H1 (cell line): ENCODE measurements at regions not wholly inside any gene's neighbourhood (a gene's known extent, or its start where the extent isn't known, plus 50 kb on each side); places are given as distances from the start of the nearest gene placed in this dataset.
A peak's percentile ranks its signal among the peaks of the same experiment; 100 is the strongest.

Source experiments
- CTCF ChIA-PET: fragments of 300-600 bp; sonication (Branson Sonifier 250); formaldehyde crosslinking; loops from one replicate; lab custom pipeline; 2021; ENCODE audit not compliant: partially characterized antibody; lab: Charles Lee
- POLR2A ChIA-PET: fragments of 300-600 bp; sonication (Branson Sonifier 250); formaldehyde crosslinking; loops from one replicate; lab custom pipeline; 2021; ENCODE audit warnings: inconsistent platforms; ENCODE audit not compliant: partially characterized antibody; lab: Charles Lee
- DNase-seq, 2 experiments: peaks; one replicate each; pipeline versions ENCODE4 v3.0.0 to v3.0.0-alpha.2; 2010 to 2022; ENCODE audit warnings: low spot score in 2 of 2, low read depth in 1 of 2, mixed read lengths in 1 of 2
- FAIRE-seq: peaks from 2 replicates; lab custom pipeline; 2011; peaks lifted over from hg19 to GRCh38; lab: Jason Lieb, UNC
- H2AFZ ChIP-seq: 2 replicates; pipeline ENCODE4 v1.8.1; 2012; ENCODE audit warnings: low read length, inconsistent platforms
- H2AK5ac ChIP-seq: 2 replicates; pipeline ENCODE4 v1.6.1; 2013; ENCODE audit warnings: low read depth, low read length
- H2BK120ac ChIP-seq: replicated peaks from 2 replicates; pipeline ENCODE3; 2013; ENCODE audit warnings: low read depth, low read length, inconsistent platforms
- H2BK12ac ChIP-seq: 2 replicates; pipeline ENCODE4 v1.6.1; 2013; ENCODE audit warnings: low read depth, low read length
- H2BK15ac ChIP-seq: 2 replicates; pipeline ENCODE4 v1.6.1; 2013; ENCODE audit warnings: low read length
- H2BK20ac ChIP-seq: 2 replicates; pipeline ENCODE4 v1.6.1; 2013; ENCODE audit warnings: low read length
- H2BK5ac ChIP-seq: 2 replicates; pipeline ENCODE4 v1.6.1; 2013; ENCODE audit warnings: low read depth, low read length
- H3K14ac ChIP-seq: 2 replicates; pipeline ENCODE4 v1.6.1; 2013; ENCODE audit warnings: inconsistent platforms; ENCODE audit not compliant: insufficient read length
- H3K18ac ChIP-seq: 2 replicates; pipeline ENCODE4 v1.6.1; 2013; ENCODE audit warnings: low read length; ENCODE audit errors: extremely low read depth
- H3K23ac ChIP-seq: 2 replicates; pipeline ENCODE4 v1.6.1; 2013; ENCODE audit warnings: inconsistent platforms; ENCODE audit not compliant: insufficient read length
- H3K23me2 ChIP-seq: 2 replicates; pipeline ENCODE4 v1.6.1; 2013; ENCODE audit warnings: low read depth, low read length
- H3K27ac ChIP-seq: 2 replicates; pipeline ENCODE4 v1.6.1; 2011; ENCODE audit warnings: low read depth, low read length, inconsistent platforms
- H3K27me3 ChIP-seq, 4 experiments: replicated peaks in 1 of 4; 1 replicate in 1 of 4; 2 replicates in 3 of 4; pipeline versions ENCODE4 v1.6.1 to v1.8.1; 2011 to 2013; ENCODE audit warnings: low read length in 3 of 4, mild to moderate bottlenecking in 3 of 4, inconsistent platforms in 2 of 4, mixed read lengths in 2 of 4, moderate library complexity in 1 of 4; ENCODE audit not compliant: control insufficient read depth in 3 of 4, insufficient read depth in 3 of 4; ENCODE audit errors: extremely low read depth in 1 of 4
- H3K36me3 ChIP-seq, 4 experiments: 2 replicates each; pipeline versions ENCODE4 v1.6.1 to v1.8.1; 2011 to 2013; ENCODE audit warnings: mild to moderate bottlenecking in 4 of 4, low read length in 3 of 4, moderate library complexity in 2 of 4, control low read depth in 1 of 4, inconsistent platforms in 1 of 4; ENCODE audit not compliant: insufficient read depth in 4 of 4, control insufficient read depth in 2 of 4
- H3K4ac ChIP-seq: replicated peaks from 2 replicates; pipeline ENCODE3; 2013; ENCODE audit warnings: low read length, low read depth, mixed read lengths, inconsistent platforms; ENCODE audit not compliant: insufficient read length
- H3K4me1 ChIP-seq, 4 experiments: replicated peaks in 1 of 4; 1 replicate in 1 of 4; 2 replicates in 3 of 4; pipeline versions ENCODE4 v1.6.1 to v1.8.1; 2011 to 2013; ENCODE audit warnings: low read length in 3 of 4, inconsistent platforms in 2 of 4, mixed read lengths in 1 of 4; ENCODE audit not compliant: insufficient read depth in 4 of 4, control insufficient read depth in 3 of 4
- H3K4me2 ChIP-seq, 2 experiments: 2 replicates each; pipeline versions ENCODE4 v1.6.1 to v1.8.1; 2011 to 2013; ENCODE audit warnings: low read depth in 2 of 2, low read length in 2 of 2, control low read depth in 1 of 2, inconsistent platforms in 1 of 2, mild to moderate bottlenecking in 1 of 2; ENCODE audit not compliant: insufficient read depth in 1 of 2
- H3K4me3 ChIP-seq, 4 experiments: fragments of 200-600, 300-600 bp in 1 of 4; sonication (generic), shearing (Covaris generic), sonication (Bioruptor Twin) in 1 of 4; 2 replicates each; pipeline versions ENCODE4 v1.5.1 to v1.8.1; 2011 to 2016; ENCODE audit warnings: low read length in 4 of 4, low read depth in 3 of 4, control low read depth in 2 of 4, inconsistent platforms in 2 of 4, mild to moderate bottlenecking in 2 of 4, mixed read lengths in 1 of 4, moderate library complexity in 1 of 4; ENCODE audit not compliant: insufficient read depth in 2 of 4; ENCODE audit errors: extremely low read depth in 1 of 4
- H3K56ac ChIP-seq: replicated peaks from 2 replicates; pipeline ENCODE3; 2013; ENCODE audit warnings: low read depth, mild to moderate bottlenecking, mixed read lengths, low read length, inconsistent platforms; ENCODE audit not compliant: insufficient read length
- H3K79me1 ChIP-seq: 2 replicates; pipeline ENCODE4 v1.6.1; 2013; ENCODE audit warnings: low read depth, low read length, control low read depth
- H3K79me2 ChIP-seq, 2 experiments: 2 replicates each; pipeline versions ENCODE4 v1.6.1 to v1.8.1; 2012 to 2013; ENCODE audit warnings: low read length in 2 of 2, mild to moderate bottlenecking in 2 of 2, inconsistent platforms in 1 of 2; ENCODE audit not compliant: insufficient read depth in 2 of 2, control insufficient read depth in 1 of 2
- H3K9ac ChIP-seq, 4 experiments: replicated peaks in 1 of 4; 1 replicate in 1 of 4; 2 replicates in 3 of 4; pipeline versions ENCODE4 v1.6.1 to v1.8.1; 2011 to 2013; ENCODE audit warnings: low read depth in 3 of 4, low read length in 3 of 4, control low read depth in 2 of 4, mild to moderate bottlenecking in 2 of 4, moderate library complexity in 2 of 4, inconsistent platforms in 1 of 4; ENCODE audit errors: extremely low read depth in 1 of 4
- H3K9me3 ChIP-seq, 2 experiments: 2 replicates each; pipeline versions ENCODE4 v1.6.1 to v1.8.1; 2012 to 2013; ENCODE audit warnings: mild to moderate bottlenecking in 2 of 2, moderate library complexity in 2 of 2, control low read depth in 1 of 2, inconsistent platforms in 1 of 2, low read depth in 1 of 2, low read length in 1 of 2, mixed read lengths in 1 of 2; ENCODE audit not compliant: insufficient read depth in 2 of 2
- H4K20me1 ChIP-seq, 2 experiments: replicated peaks in 1 of 2; 2 replicates each; pipeline versions ENCODE3 to v1.8.1; 2011 to 2013; ENCODE audit warnings: inconsistent platforms in 2 of 2, low read length in 2 of 2, mild to moderate bottlenecking in 1 of 2; ENCODE audit not compliant: insufficient read depth in 2 of 2, control insufficient read depth in 1 of 2
- H4K5ac ChIP-seq: 2 replicates; pipeline ENCODE4 v1.6.1; 2013; ENCODE audit warnings: low read length, low read depth, mixed read lengths, inconsistent platforms; ENCODE audit not compliant: insufficient read length
- H4K8ac ChIP-seq: 2 replicates; pipeline ENCODE4 v1.8.0; 2013; ENCODE audit warnings: mild to moderate bottlenecking, moderate library complexity, low read length, inconsistent platforms; ENCODE audit not compliant: insufficient read depth; ENCODE audit errors: extremely low read depth
- H4K91ac ChIP-seq: replicated peaks from 2 replicates; pipeline ENCODE3; 2013; ENCODE audit warnings: low read length, mixed read lengths, inconsistent platforms; ENCODE audit not compliant: insufficient read length
- RAD21 ChIP-seq, 2 experiments: IDR thresholded peaks in 1 of 2; conservative IDR thresholded peaks in 1 of 2; 2 replicates each; pipeline ENCODE4 v1.6.1; 2011; ENCODE audit warnings: low read depth in 2 of 2, low read length in 2 of 2, improper control_type of control experiment in 1 of 2, inconsistent platforms in 1 of 2, mild to moderate bottlenecking in 1 of 2, moderate library complexity in 1 of 2
- SIN3A ChIP-seq, 2 experiments: IDR thresholded peaks in 1 of 2; conservative IDR thresholded peaks in 1 of 2; 2 replicates each; pipeline ENCODE4 v1.6.1; 2011 to 2012; ENCODE audit warnings: low read length in 2 of 2, improper control_type of control experiment in 1 of 2, low read depth in 1 of 2, mild to moderate bottlenecking in 1 of 2
- WGBS, 2 experiments: shearing (Covaris generic) in 1 of 2; methylation state at CpG; one replicate each; pipeline versions ENCODE4 v1.1.6 to v1.1.7; 2013 to 2015; ENCODE audit warnings: low lambda C conversion rate in 2 of 2, mixed read lengths in 2 of 2, inconsistent platforms in 1 of 2, low coverage in 1 of 2, missing lambda C conversion rate in 1 of 2; ENCODE audit not compliant: insufficient replicate concordance in 2 of 2, insufficient coverage in 1 of 2, insufficient read length in 1 of 2; ENCODE audit errors: extremely low coverage in 1 of 2, missing lambda C conversion rate in 1 of 2; 5-methylcytosine and 5-hydroxymethylcytosine counted together

DNA sequence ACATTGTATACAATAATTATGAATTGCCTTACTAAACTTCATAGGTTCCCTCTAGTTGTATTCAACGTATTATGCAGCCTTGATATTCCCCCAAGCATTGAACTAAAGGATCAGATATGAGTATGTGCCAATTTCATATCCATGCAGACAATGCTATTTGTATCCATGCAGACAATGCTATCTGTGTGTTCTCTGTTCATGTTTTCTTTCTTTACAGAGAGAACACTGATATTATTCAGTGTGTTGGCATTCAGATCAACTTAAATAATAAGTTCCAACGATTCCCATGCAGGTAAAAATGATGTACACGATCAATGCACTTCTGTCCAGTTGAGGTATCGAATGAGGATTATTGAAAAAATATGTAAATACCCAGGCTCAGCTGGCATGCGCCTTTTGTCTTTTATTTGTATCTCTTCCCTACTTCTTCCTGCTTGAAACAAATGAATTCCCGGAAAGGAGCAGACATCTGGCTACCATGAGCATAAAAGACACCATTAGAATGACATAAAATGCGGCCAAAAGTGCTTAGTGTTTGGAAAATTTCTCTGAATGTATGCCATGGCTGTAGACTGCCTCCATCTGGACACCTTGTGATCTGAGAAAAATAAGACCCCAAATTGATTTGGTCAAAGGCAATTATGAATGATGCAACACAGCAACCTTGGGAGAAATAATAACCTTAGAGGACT, 731.5 kb downstream of the SLITRK1 start:
- Histone ChIP-seq H3K4me2 (no peak overlapping the region), H3K56ac (no peak overlapping the region), H4K5ac (no peak overlapping the region), H2BK12ac (no peak overlapping the region), H2AFZ (no peak overlapping the region), H3K14ac (no peak overlapping the region), H3K9ac (no peak overlapping the region), H3K27ac (no peak overlapping the region), H2AK5ac (no peak overlapping the region), H4K91ac (no peak overlapping the region), H2BK15ac (no peak overlapping the region), H4K20me1 (no peaks in the 10 kb centered on the region), H3K27me3 (no peaks in the 10 kb centered on the region), H3K23me2 (no peaks in the 10 kb centered on the region), H2BK20ac (no peak overlapping the region), H3K9me3 (no peaks in the 10 kb centered on the region), H3K4me3 (no peak overlapping the region), H3K79me1 (no peaks in the 10 kb centered on the region), H3K18ac (no peak overlapping the region), H3K79me2 (no peaks in the 10 kb centered on the region), H4K8ac (no peak overlapping the region), H2BK5ac (no peak overlapping the region), H2BK120ac (no peak overlapping the region), H3K23ac (no peak overlapping the region), H3K4me1 (no peaks in the 10 kb centered on the region), H3K36me3 (no peaks in the 10 kb centered on the region), H3K4ac (no peak overlapping the region)
- TF ChIP-seq RAD21 (IDR thresholded peaks at IDR 0.05 in 1 of 2, conservative IDR thresholded peaks at IDR 0.05 in 1 of 2; ENCODE audit: low read depth in 2 of 2, low read length in 2 of 2) (peak; percentile 33 to 43), SIN3A (conservative IDR thresholded peaks at IDR 0.05 in 1 of 2, IDR thresholded peaks at IDR 0.05 in 1 of 2; ENCODE audit: low read depth in 1 of 2, low read length in 2 of 2) (no peak)
- CTCF ChIA-PET: no interaction called here
- no peak for DNase-seq
- POLR2A ChIA-PET: no interaction called here
- FAIRE-seq: no peak
- 91% methylated on average over 7 of the region's 7 CpGs; no CpG with 5 or more reads in 1 of the 2 experiments for WGBS, 2 experiments
